Neural crest cell (in vitro differentiated cells): ENCODE measurements at regions not wholly inside any gene's neighbourhood (a gene's known extent, or its start where the extent isn't known, plus 50 kb on each side); places are given as distances from the start of the nearest gene placed in this dataset.

Source experiments
- DNase-seq: peaks from one replicate; pipeline ENCODE4 v3.0.0; 2021; ENCODE audit warnings: low read depth, mixed read lengths, low spot score
- H3K27ac Mint-ChIP-seq: one replicate; pipeline ENCODE4 v1.8.0; 2021; ENCODE audit warnings: mild to moderate bottlenecking, mixed read lengths; ENCODE audit not compliant: unreplicated experiment
- H3K27me3 Mint-ChIP-seq: 2 replicates; pipeline ENCODE4 v1.8.0; 2021; ENCODE audit warnings: low read depth, mild to moderate bottlenecking, mixed read lengths
- H3K36me3 Mint-ChIP-seq: 2 replicates; pipeline ENCODE4 v1.8.0; 2021; ENCODE audit warnings: low read depth, mild to moderate bottlenecking, mixed read lengths
- H3K4me1 Mint-ChIP-seq: 2 replicates; pipeline ENCODE4 v1.8.0; 2021; ENCODE audit warnings: mixed read lengths
- H3K4me3 Mint-ChIP-seq: one replicate; pipeline ENCODE4 v1.8.0; 2021; ENCODE audit warnings: mild to moderate bottlenecking, mixed read lengths
- H3K9me3 Mint-ChIP-seq: 2 replicates; pipeline ENCODE4 v1.8.0; 2021; ENCODE audit warnings: mixed read lengths
- TF ChIP-seq, protein P1 (sequence below): fragments of 200-600 bp; sonication (generic); conservative IDR thresholded peaks from 2 replicates; pipeline ENCODE4 v1.5.0; 2021; ENCODE audit warnings: antibody characterized with exemption, mild to moderate bottlenecking

DNA sequence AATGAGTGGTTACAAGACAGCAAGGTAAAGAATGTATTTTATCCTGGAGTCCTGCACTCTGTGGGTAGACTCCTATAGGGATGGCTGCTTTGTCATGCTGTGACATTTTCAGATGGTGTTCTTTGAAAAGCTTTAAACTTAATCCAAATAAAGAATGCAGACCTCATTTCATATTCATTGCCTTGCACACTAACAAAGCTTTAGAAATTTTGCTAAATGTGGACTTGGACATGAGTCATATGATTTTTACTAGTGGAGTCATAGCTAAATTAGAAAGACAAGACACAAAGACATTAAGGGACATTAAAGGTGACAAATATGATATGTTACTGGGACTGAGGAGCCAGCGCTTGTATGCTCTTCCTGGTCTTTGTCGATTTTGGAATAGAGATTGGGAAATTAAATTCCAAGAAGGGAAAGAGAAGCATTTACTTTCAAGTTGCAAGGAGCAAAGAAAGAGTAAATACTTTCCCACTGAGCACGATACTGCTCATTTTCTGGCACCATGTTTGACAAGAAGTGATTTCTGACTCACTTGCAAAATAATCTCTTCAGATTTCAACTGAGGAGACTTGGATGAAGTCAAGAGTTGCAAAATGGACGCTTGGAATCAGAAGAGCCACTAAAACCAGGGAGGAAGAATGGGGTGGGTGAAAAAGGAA, 152.9 kb upstream of the MYOCD start:
- TF ChIP-seq, protein P1, sequence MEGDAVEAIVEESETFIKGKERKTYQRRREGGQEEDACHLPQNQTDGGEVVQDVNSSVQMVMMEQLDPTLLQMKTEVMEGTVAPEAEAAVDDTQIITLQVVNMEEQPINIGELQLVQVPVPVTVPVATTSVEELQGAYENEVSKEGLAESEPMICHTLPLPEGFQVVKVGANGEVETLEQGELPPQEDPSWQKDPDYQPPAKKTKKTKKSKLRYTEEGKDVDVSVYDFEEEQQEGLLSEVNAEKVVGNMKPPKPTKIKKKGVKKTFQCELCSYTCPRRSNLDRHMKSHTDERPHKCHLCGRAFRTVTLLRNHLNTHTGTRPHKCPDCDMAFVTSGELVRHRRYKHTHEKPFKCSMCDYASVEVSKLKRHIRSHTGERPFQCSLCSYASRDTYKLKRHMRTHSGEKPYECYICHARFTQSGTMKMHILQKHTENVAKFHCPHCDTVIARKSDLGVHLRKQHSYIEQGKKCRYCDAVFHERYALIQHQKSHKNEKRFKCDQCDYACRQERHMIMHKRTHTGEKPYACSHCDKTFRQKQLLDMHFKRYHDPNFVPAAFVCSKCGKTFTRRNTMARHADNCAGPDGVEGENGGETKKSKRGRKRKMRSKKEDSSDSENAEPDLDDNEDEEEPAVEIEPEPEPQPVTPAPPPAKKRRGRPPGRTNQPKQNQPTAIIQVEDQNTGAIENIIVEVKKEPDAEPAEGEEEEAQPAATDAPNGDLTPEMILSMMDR, result no peak
- Mint-ChIP-seq H3K9me3 (no peaks in the 10 kb centered on the region), H3K27me3 (no peaks in the 10 kb centered on the region), H3K36me3 (no peaks in the 10 kb centered on the region), H3K4me1 (no peaks in the 10 kb centered on the region), H3K4me3 (no peak overlapping the region), H3K27ac (no peak overlapping the region)
- DNase-seq, result no peak

DNA sequence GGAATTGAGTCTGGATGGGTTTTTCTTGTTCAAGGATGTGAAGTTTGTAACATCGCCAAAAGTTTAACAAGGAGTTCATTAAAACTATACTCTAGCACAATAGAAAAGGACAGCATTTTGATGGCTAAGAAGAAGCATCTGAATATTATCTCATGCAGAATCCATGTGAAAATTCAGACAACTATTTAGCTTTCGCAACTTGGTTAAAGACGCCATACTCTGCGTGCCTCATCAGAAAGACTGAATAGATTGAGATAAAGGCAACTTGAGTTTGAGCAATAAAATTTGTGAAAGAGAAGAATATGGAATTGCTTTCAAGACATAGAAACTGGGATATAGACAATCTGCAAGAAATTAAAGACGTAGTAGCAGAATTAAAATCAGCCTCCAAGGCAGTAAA, 151.1 kb upstream of the MYOCD start:
- Mint-ChIP-seq H3K27ac (no peak overlapping the region), H3K9me3 (no peaks in the 10 kb centered on the region), H3K27me3 (no peaks in the 10 kb centered on the region), H3K4me1 (no peaks in the 10 kb centered on the region), H3K4me3 (no peak overlapping the region), H3K36me3 (no peaks in the 10 kb centered on the region)
- TF ChIP-seq, protein P1, result no peak
- no peak for DNase-seq

DNA sequence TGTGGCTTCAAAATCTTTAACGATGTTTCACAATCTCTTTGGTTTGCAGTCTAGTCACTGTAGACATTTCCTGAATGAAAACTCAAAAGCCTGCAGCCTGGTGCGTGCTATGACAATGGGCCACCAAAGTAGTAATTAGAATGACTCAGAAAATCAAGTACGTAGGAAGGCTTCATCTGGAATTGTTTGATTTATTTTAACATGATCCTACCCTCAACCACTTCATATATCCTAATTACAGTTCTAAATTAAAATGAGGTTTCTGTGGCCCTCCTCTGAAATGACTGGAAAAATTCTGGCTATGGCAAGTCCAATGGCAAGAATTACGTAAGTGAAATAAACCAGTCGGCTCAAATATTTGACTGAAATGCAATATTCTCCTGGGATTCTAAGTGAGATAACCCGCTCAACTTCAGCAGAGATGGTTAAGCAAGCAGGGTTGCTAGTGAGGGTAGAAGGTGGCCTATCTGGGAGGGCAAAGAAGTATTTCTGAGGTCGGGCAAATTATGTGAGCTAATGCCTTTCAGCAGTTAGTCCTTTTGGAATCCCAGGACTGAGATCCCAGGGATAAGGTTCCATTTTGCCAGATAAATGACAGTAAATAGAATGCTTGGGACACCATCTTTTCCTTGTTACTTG, 145.6 kb upstream of the MYOCD start:
- no peak for DNase-seq
- Mint-ChIP-seq H3K4me3 (no peak overlapping the region), H3K9me3 (no peaks in the 10 kb centered on the region), H3K4me1 (peaks cover 4% of the 10 kb centered on the region), H3K27me3 (no peaks in the 10 kb centered on the region), H3K27ac (no peak overlapping the region), H3K36me3 (no peaks in the 10 kb centered on the region)
- TF ChIP-seq, protein P1, result no peak

DNA sequence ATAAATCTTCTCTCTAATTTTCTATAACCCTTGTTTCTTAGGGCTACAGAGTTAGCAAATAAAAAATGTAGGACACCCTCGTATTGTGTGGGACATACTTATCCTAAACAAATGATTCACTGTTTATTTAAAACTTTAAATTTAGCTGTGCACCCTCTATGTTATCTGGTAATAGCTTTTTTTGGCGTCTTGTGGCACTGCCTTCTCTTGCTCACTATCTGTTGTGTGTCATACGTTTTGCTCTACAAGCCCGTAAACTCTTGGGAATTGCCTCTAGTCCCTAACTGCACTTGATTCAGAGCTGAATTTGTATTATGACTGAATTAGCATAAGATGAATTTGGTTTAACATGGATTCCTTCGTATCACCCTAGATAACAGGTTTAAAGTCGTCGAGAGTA, 144.3 kb upstream of the MYOCD start:
- no peaks in the 10 kb centered on the region for H3K27me3 Mint-ChIP-seq
- H3K36me3 Mint-ChIP-seq, result no peaks in the 10 kb centered on the region
- DNase-seq, result no peak
- no peak overlapping the region for H3K27ac Mint-ChIP-seq
- TF ChIP-seq, protein P1, result no peak
- no peak overlapping the region for H3K4me3 Mint-ChIP-seq
- no peaks in the 10 kb centered on the region for H3K9me3 Mint-ChIP-seq
- peaks cover 4% of the 10 kb centered on the region for H3K4me1 Mint-ChIP-seq

DNA sequence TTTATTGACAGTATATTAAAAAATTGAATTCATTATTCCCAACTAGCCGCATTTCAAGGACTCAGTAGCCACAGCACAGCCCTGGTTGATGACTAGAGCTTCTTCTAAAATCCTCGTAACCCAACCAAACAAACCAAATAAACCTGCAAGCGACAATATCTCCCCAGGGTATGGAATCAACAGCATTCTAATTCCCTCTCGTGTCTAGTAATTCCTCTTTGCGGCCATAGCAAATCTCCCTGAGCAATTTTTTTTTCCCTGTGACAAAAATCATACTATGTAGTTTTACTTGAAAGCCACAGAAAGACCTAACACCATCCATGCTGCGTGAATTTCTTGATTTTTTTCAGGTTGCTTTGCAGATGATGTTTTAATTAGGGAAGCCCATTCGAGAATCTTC, 143.4 kb upstream of the MYOCD start:
- Mint-ChIP-seq H3K4me1 (peaks cover 4% of the 10 kb centered on the region), H3K27me3 (no peaks in the 10 kb centered on the region), H3K4me3 (no peak overlapping the region), H3K9me3 (no peaks in the 10 kb centered on the region), H3K27ac (no peak overlapping the region), H3K36me3 (no peaks in the 10 kb centered on the region)
- DNase-seq, result no peak
- TF ChIP-seq, protein P1, result no peak
